CD4-positive, alpha-beta T cell treated with Interleukin-4 for 1 hour (primary cell): ENCODE measurements at regions not wholly inside any gene's neighbourhood (a gene's known extent, or its start where the extent isn't known, plus 50 kb on each side); places are given as distances from the start of the nearest gene placed in this dataset.
"Not testable (repeated sequence)": the region's sequence is repeated elsewhere in the genome, so short reads cannot be mapped to it uniquely, and the experiment has no call there.

Source experiments
- DNase-seq, 2 donors: peaks; one replicate each; pipeline ENCODE4 v3.0.0-alpha.2; 2020 to 2022

DNA sequence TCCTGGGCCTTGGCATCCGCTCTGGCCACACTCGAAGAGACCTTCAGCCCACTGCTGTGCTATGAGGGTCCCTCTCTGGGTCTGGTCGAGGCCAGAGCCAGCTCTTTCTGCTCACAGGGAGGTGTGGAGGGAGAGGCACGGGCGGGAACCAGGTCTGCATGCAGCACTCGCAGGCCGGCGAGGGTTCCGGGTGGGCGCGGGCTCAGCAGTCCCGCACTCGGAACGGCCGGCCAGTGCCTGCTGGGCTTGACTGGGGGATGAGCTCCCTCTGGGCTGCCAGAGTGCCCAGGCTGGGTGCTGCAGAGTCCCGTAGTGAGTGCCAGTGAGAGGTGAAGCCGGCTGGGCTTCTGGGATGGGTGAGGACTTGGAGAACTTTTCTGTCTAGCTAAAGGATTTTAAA, 882.7 kb downstream of the XPNPEP1 start:
- DNase-seq: no peak

DNA sequence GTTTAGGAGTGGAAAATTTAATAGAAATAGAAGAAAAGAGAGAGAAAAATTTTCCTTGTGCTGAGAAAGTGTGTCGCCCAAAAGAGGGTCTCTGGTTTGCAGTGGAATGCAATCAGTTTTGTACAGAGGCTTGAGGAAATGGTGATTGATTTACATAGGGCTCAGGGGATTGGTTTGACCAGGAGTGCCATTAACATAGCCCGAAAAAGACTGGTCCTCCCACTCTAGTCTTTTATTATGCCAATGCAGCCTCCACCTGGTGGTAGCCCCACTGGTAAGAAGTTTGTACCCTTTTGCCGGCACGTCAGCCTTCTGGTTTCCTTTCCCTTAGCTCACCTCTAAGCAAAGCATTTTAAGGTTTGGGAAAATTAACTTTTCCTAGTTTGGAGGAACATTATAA, 885.3 kb downstream of the XPNPEP1 start:
- no peak for DNase-seq

DNA sequence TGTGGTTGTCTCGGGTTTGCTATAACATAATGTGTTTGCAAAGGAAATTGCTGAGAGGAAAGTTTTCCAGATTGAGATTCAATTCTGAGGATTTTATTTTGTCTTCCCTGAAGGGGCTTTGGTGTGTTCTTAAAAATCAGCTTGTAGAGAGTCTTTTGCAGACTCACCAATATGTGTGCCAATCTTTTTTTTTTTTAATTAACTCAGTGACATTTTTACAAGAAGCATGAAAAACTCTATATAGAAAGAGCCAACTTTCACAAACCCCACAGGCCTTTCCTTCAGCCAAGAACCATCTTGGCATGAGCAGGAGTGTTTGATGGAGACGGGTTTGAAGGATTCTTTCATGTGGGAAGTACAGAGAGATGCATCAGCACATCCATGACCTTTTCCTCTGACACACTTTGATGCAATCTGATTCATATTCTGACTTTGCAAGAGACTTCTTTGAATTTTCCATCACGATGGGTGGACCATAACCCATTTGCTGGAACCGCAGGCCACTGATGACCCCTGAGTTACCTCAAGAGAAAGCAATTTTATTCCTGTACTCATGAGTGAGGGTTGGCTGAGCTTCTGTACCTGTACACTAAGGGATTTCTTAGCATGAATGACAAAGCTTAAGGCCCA, 892.6 kb downstream of the XPNPEP1 start:
- no peak for DNase-seq

DNA sequence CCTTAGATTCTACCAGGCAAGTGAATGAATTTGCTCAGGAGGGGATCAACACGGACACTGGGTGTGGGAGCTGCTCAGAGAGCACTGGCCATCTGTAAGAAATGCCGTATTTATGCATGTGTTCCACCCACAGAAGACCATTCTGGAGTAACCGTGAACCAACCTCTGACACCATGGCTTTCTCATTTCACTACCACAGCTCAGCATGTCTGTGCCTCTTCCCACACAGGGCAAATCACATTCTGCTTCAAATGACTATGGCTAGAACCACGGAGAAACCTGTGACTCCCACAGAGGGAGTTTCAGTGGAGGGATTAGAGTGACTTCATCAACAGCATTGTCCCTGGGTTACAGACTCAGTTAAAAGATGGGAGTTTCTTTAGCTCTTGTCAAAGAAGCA, 893.4 kb downstream of the XPNPEP1 start:
- DNase-seq: no peak

DNA sequence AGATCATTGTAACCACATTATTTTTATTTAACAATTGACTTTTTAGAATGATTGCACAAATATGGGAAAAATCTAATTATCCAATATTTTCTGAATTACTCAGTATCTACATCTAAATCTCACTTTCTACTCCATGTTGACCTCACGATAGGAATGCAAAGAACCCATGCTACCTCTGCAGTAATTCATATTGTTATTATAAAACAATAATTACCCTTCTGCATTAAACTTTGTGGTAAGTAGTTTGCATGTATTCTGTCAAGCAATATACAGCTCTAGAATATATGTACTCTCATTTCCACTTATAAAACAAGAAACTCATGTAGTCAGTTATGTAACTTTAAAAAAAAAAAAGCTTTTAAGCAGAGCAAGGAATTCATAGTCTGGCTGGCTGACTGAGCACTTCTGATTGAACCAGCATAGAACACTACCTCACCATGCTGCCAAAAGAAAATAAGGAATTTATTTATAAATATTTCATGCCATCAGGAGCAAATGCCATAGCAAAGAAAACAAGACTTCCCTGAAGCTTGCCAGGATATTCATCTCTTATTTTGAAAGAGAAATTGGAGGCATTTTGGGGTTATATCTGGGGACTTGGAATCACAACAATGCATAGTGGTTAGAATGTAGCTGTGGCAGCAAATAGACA, 895.7 kb downstream of the XPNPEP1 start:
- DNase-seq: no peak

DNA sequence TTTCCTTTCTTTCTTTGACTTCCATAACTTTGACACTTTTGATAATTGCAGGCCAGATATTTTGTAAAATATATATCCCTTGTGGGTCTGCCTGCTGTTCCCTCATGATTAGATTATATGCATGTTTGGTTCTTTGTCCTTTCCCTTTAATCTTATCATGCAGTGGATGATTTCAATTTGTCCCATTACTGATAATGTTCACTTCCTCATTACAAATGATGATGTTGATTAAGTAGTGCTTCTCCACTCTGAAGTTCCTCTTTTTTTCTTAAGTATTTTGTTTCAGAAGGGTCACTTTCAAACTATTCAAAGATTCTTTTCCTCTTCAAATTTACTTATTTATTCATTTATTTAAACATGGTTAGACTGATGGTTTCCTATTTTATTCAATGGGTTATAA, 898.1 kb downstream of the XPNPEP1 start:
- DNase-seq: no peak

DNA sequence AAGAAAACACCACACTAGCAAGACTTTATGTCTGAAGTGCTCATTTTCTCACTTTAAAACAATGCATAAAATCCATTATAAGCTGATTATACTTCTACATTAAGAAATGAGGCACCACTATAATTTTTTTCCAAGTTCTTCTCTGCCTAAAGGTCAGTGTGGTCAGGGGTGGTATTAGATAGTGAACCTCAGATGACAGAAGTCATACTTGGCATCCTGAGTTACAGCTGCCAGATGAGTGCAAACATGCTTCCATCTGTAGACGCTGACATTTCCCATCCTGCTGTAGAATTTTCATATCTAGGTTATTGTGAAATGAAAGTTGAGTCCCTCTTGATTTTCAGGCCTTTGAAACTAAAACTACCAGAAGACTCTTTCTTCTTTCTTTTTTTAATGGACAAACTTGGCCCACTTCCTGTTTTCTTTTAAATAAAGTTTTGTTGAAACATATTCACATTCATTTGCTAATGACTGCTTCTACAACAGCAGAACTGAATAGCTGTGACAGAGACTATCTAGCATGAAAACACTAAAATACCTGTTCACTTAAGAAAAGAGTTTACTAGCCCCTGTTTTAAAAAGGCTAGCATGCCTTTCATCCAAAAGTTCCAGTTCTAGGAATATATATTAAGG, 900.8 kb downstream of the XPNPEP1 start:
- no peak for DNase-seq

DNA sequence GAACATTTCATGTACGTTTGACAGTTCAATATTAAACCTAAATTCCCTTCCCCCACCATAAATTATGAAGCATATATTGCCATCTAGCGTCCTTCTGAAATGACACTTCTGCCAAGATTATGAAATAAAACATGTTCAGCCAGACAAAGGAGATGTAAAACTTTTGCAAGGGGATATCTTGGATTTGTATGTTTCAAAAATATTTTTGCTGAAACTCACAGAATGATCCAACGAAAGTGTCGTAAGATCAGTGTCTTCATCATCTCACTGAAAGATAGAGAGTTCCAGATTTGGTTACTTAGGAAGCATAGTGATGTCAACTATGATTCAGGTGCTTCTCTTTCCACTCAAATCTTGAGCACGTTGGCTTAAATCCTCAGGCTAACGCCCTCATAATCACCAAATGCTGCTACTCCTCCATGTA, 904.3 kb downstream of the XPNPEP1 start:
- DNase-seq: no peak

DNA sequence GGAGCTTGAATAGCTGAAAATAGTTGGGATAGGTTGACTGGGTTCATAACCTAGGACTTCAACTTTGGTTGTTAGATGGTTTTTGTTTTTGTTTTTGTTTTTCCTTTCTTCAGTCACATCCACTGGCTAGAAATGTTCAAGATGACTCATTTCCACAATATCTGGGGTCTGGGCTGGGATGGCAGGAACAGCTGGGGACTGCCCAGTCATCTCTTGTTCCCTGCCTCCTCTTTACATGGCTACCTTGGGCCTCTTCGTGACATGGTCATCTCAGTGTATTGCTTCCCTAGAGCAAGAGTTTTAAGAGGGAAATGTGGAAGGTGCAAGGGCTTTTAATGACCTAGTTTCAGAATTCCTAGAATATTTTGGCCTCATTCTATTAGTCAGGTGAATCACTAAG, 915.8 kb downstream of the XPNPEP1 start:
- DNase-seq: no peak

DNA sequence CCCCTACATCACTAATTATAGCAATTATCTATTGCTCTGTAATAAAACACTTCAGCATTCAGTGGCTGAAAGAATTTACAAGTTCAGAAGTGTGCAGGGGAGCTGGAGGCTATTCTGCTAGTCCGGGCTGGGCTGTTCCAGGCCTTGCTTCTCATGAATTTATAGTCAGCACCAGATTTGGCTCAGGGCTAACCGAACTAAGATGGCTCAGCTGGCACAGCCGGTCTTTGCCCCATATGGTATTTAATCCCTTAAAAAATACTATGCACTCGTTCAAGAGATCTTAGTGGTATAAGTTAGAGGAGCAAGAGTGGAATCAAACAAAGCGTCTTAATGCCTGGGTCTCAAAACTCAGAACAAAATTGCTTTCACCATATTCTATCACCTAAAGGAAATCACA, 932.9 kb downstream of the XPNPEP1 start:
- no peak for DNase-seq

DNA sequence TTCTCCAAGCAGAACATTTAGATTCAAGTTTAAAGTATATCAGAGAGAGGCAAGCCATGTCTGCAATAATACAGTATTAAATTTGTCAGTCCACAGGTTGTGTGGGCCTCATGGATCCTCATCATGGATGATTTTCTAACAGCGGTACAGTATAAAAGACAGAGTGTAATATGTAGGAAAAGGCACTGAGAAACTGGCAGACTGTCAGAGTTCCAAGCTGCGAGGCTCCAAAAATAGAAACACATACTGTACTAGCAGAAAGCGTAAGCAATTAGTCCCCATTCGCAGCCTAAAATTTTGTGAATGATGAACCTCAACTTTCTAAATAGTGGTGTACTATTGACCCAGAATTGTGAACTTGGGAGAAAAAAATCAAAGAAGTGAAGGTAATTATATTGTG, 933.3 kb downstream of the XPNPEP1 start:
- DNase-seq: no peak

DNA sequence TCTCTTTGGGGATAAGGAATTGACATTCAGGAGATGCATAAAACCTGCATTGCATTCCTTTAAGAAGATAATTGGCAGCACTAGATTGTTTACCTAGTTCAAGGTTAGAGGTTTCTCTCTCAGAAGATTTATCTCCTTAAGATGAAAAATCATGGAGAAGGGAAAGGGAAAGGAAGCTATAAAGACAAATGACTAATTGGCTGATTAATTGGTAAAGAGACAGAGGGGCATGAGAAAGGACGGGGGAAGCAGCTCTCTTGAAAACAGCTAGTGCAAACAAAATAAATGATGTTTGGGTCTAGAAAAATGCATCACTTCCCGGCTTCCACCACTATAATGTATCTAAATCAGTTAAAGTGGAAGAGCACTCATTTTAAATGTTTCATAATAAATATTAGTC, 941.2 kb downstream of the XPNPEP1 start:
- DNase-seq: no peak

DNA sequence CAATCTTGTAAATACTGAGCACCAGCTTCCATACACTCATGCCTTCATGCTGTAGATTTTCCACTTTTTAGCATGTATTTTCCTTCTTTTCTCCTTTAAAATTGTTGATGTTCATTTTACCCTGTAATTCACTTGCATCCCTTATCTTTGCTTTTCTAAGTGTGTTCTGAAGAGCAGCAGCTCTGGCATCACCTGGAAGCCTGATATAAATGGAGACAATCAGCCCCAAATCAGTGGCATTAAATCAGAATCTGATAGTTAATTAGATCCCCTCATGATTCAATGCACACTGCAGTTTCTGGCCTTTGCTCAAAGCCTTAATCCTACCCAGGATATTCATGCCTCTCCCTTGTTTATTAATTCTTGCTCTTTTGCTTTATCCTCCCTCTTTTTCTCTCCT, 942.4 kb downstream of the XPNPEP1 start:
- no peak for DNase-seq

DNA sequence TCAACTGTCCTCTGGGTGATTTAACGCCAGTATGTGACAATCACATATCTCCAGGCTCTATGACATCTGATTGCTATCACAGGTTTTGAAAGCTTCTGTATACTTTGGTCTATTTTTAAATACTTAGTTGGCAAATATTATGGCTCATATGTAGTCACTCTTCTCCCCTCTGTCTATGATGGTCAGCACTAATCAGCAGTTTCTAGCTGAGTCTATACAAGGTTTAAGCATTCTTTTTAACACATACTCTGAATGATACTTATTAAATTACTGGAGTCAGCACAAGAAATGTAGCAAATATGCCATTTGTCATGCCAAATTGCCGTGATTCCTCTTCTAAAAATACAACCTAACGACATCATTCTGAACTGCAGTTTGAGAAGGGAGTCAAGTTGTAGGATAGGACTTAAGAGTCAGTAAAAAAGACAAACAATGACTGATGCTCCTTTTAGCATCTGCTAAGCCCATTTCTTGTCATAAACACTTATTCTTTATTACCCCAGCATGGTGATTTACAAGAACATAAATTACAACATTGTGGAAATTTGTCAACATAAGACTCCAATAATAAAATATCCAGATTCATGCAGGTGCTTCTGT, 947.8 kb downstream of the XPNPEP1 start:
- no peak for DNase-seq

DNA sequence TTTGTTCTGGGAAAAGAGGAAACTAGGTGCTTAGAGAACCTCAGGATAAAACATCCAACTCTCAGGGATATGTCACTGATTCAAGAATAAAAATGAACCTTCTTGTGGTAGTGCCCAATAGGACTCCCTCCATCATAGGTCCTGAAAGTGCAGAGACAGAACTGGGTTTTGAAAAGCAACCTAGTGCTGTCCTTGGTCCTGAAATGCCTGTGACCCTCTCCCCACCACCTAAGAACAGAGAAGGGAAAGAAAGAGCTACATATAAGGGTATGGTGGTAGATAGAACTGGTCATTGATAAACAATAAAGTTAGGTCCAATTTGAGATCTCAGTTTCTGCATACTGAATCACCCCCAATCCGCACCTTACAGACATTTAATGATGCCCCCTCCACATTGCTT, 953.3 kb downstream of the XPNPEP1 start:
- DNase-seq: no peak

DNA sequence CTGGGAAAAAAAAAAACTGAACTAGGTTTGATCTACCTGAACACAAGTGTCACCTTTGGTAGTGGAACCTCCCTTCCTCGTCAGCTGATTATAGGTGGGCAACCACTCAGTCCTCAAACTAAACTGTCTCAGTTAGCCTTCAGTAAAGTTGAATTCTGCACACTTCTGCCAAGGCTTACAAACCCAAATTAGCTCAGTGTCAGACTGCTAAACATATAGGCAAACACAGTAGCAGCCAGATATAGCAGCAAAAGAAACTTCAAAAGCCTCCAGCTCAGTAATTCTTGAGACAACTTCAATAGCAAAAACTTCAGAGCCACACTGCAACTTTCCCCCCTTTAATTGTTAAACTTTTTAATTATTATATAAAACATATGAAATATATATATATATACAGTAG, 956.9 kb downstream of the XPNPEP1 start:
- no peak for DNase-seq

DNA sequence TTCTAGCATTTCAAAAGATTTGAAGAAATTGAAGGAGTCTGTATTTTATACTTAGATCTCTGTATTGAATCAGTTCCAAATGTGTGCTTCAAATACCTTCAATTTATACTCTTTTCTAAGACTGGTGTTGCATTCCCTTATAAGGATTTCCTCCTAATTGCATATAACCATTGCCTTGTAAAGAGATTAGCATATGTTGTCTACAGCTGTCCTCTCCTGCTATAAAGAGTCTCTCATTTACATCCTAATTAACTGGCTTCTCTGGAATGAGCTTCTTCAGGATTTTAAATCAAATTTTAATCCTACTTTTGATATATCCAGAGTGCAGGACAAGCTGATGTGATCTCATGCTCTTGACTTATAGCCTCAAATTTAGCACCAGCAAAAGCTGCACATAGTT, 957.3 kb downstream of the XPNPEP1 start:
- no peak for DNase-seq

DNA sequence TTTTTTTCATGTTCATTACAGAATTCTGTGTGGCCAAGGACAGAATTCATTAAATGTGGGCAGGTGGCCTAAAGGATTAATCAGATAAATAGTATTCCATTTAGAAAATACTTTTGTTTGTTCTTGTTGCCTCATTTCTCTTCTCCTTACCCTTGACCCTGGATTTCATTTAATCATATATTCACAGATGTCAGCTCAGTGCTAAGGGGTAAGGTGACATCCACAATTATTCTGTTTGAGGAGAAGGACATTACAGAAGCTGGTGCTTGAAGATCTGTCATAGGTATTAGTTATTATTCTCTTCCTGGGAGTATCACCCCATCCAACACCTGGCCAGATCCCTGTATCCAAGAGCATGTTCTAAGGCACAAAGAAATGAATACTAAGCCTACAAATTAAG, 961.1 kb downstream of the XPNPEP1 start:
- no peak for DNase-seq

DNA sequence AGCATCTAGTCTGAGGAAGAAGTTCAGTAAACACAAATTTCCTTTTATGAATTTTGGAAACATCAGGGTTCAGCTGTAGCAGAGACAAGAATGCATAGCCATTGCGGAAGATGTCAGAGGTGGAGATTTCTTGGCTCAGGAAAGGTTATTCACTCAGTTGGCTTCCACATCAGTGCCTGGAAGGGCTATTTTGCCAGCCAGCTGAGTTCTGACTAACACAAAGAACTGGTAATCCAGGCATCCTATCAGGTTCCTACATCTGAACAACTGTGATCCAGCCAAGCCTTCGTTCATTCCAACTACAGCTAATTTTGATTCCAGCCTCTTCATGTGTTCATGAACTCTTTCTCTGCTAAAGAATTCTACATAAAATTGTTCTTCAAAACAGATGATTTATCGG, 965.6 kb downstream of the XPNPEP1 start:
- no peak for DNase-seq

DNA sequence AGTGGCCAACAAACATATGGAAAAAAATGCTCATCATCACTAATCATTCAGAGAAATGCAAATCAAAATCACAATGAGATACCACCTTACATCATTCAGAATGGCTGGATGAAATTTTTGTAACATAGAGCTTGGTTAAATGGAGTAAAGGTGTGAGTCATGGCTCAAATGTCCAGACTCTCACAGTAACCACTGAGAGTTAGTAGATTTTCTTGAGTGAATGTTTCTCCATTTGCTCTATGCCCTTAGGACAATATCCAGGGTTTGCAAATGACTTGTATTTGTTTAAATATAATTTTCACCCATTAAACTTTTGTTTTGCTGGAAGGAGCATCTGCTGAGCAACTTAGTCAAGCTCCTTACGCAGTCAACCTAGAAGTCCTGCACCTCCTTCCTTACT, 967.2 kb downstream of the XPNPEP1 start:
- DNase-seq: no peak

DNA sequence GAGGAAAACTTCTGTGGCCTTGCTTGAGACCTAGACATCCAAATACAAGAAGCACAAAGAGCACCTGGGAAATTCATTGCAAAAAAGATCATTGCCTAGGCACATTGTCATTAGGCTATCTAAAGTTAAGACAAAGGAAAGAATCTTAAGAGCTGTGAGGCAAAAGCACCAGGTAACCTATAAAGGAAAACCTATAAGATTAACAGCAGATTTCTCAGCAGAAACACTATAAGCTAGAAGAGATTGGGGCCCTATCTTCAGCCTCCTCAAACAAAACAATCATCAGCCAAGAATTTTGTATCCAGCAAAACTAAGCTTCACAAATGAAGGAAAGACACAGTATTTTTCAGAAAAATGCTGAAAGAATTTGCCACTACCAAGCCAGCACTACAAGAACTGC, 1003.3 kb downstream of the XPNPEP1 start:
- DNase-seq: not testable (repeated sequence)

DNA sequence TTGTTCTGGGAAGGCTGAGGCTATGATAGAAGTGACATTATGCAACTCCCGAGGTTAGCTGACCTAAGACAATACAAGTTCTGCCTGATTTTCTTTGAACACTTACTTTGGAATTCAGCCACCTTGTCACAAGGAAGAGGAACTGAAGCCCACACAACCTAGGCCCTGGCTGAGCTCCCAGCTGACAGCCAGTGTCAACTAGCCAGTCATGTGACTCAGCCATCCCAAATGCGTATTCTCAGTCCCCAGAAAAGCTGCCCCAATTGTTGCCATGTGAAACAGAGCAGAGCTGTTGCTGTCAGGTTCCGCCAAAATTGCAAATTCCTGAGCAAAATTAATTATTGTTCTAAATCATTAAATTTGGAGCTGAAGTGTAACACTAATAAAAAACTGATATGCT, 1010.0 kb downstream of the XPNPEP1 start:
- no peak for DNase-seq

DNA sequence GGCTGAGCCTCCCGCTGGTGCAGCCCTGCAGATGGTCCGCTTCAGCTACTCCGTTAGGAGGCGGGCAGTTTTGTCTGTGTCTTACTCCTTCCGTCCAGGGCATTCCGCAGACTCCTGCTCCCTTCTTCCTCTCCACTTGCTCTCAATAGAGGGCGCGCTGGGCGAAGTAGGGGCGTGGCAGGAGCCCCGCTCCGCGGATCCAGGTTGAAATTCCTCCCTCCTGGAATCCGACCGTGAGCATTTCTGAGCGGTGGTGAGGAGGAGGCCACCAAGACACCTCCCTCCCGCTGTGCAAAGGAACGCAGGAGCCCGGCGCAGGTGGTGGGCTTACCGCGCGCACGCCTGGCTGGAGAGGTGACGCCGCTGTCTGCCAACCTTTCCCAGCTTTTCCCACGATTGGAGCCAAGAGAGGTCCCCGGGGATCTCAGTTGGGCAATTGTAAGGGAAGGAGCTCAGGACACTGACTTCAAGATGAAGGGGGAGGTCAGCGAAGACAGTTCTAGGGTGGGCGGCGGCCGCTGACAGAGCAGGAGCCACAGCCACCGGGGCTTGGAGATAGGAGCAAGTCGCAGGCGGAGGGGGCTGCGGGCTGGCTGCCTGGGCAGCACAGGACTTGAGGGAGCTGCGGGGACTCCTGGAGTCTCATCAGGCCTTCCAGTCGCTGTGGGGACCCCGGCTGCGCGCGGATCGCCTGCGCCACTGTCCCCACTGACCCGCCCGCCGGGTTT, 1011.3 kb downstream of the XPNPEP1 start:
- DNase-seq: no peak

DNA sequence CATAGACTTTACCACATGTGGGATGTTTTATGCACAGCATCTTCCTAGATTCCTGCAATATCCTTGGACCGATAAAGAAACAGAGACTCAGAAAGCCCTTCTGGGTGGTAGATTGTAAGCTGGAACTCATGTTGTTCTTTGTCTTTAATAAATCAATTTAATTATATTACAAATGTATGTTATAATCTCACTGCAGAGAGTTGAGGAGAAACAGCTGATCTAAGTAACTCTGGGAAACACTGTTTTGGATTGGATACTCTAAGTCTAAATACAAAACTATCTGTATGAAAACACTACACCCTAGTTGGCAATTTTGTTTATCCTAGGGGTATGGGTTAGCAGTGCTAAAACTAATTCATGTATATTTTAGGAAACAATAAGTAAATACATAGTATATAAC, 1015.2 kb downstream of the XPNPEP1 start:
- no peak for DNase-seq
